Keratinocyte (primary cell): ENCODE measurements at regions not wholly inside any gene's neighbourhood (a gene's known extent, or its start where the extent isn't known, plus 50 kb on each side); places are given as distances from the start of the nearest gene placed in this dataset.

Source experiments
- DNase-seq: peaks from one replicate; pipeline ENCODE4 v3.0.0-alpha.2; 2011; ENCODE audit warnings: low read depth, missing footprints, low spot score
- FAIRE-seq: peaks from 2 replicates; lab custom pipeline; 2011; peaks lifted over from hg19 to GRCh38; lab: Jason Lieb, UNC
- H2AFZ ChIP-seq: 2 replicates; pipeline ENCODE4 v1.6.0; 2012; ENCODE audit warnings: low read length, control low read depth, inconsistent platforms; ENCODE audit not compliant: control insufficient read depth
- H3K27ac ChIP-seq: 2 replicates; pipeline ENCODE4 v1.5.1; 2011; ENCODE audit warnings: low read length; ENCODE audit not compliant: control insufficient read depth, insufficient read depth
- H3K27me3 ChIP-seq: 3 replicates; pipeline ENCODE4 v1.6.0; 2011; ENCODE audit warnings: low read length; ENCODE audit not compliant: control insufficient read depth, insufficient read depth; ENCODE audit errors: extremely low read depth
- H3K36me3 ChIP-seq, 2 experiments: 2 replicates in 1 of 2; 3 replicates in 1 of 2; pipeline ENCODE4 v1.5.1; 2011; ENCODE audit warnings: low read length in 2 of 2, mild to moderate bottlenecking in 1 of 2; ENCODE audit not compliant: control insufficient read depth in 2 of 2, insufficient read depth in 2 of 2; ENCODE audit errors: extremely low read depth in 1 of 2
- H3K4me1 ChIP-seq: 3 replicates; pipeline ENCODE4 v1.5.1; 2011; ENCODE audit warnings: low read length; ENCODE audit not compliant: control insufficient read depth, insufficient read depth; ENCODE audit errors: extremely low read depth
- H3K4me2 ChIP-seq: 3 replicates; pipeline ENCODE4 v1.6.0; 2011; ENCODE audit warnings: low read depth, low read length; ENCODE audit not compliant: control insufficient read depth, insufficient read depth; ENCODE audit errors: extremely low read depth
- H3K4me3 ChIP-seq, 3 experiments: fragments of 200-600 bp in 1 of 3; sonication (generic) in 1 of 3; 2 replicates in 2 of 3; 3 replicates in 1 of 3; pipeline ENCODE4 v1.5.1; 2011 to 2016; ENCODE audit warnings: low read length in 3 of 3, mild to moderate bottlenecking in 3 of 3, control low read depth in 2 of 3, inconsistent platforms in 1 of 3, low read depth in 1 of 3, mixed read lengths in 1 of 3, mixed run types in 1 of 3, moderate library complexity in 1 of 3; ENCODE audit not compliant: control insufficient read depth in 2 of 3, insufficient read depth in 2 of 3; ENCODE audit errors: extremely low read depth in 1 of 3
- H3K79me2 ChIP-seq: 2 replicates; pipeline ENCODE4 v1.6.0; 2012; ENCODE audit warnings: low read length; ENCODE audit not compliant: control insufficient read depth, insufficient read depth
- H3K9ac ChIP-seq: 3 replicates; pipeline ENCODE4 v1.6.0; 2011; ENCODE audit warnings: low read length; ENCODE audit not compliant: control insufficient read depth, insufficient read depth; ENCODE audit errors: extremely low read depth
- H3K9me1 ChIP-seq: 3 replicates; pipeline ENCODE4 v1.6.0; 2011; ENCODE audit warnings: low read length; ENCODE audit not compliant: control insufficient read depth, insufficient read depth; ENCODE audit errors: extremely low read depth
- H3K9me3 ChIP-seq: 2 replicates; pipeline ENCODE4 v1.5.1; 2012; ENCODE audit warnings: low read depth, low read length; ENCODE audit not compliant: control insufficient read depth
- H4K20me1 ChIP-seq: 3 replicates; pipeline ENCODE4 v1.6.0; 2011; ENCODE audit warnings: low read length; ENCODE audit not compliant: control insufficient read depth, insufficient read depth; ENCODE audit errors: extremely low read depth
- EZH2 ChIP-seq: IDR thresholded peaks from one replicate; pipeline ENCODE4 v1.6.1; 2012; ENCODE audit warnings: inconsistent platforms, mild to moderate bottlenecking, low read length, moderate library complexity
- dilution Hi-C: fragments of 300-500 bp; cut with MboI; formaldehyde crosslinking; loops from one replicate; pipeline ENCODE4 v1.7.0; 2020; ENCODE audit warnings: low sequenced_read_pairs; ENCODE audit not compliant: extremely low pct_ligation_motif_present
- TF ChIP-seq, protein P1 (sequence below), 3 experiments: IDR thresholded peaks in 1 of 3; conservative IDR thresholded peaks in 1 of 3; optimal IDR thresholded peaks in 1 of 3; 2 replicates in 2 of 3; 3 replicates in 1 of 3; pipeline versions ENCODE3 to v1.5.1; 2011; ENCODE audit warnings: low read length in 3 of 3, mild to moderate bottlenecking in 3 of 3, moderate library complexity in 2 of 3, control low read depth in 1 of 3, inconsistent platforms in 1 of 3; ENCODE audit not compliant: insufficient read depth in 2 of 3; ENCODE audit errors: extremely low read depth in 1 of 3

DNA sequence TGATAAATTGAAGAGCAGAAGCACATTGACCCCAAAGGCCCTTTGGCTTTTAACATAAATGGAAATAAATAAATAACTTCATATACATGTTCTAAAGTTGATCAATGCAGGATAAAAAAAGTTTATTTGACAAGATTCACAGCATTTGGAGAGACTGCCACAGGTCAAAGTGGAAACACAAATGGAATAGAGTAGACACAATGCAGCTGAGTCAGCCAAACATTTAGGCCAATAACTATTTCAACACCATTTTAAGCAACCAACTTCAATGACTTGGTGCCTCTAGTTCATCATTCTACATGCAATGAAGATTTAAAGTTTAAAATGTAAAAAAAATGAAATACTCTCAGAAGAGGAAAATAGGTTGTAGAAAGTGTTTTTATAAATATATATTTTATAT lies 365.2 kb downstream of the FAT4 start:
- no peak for TF ChIP-seq EZH2
- TF ChIP-seq, protein P1, sequence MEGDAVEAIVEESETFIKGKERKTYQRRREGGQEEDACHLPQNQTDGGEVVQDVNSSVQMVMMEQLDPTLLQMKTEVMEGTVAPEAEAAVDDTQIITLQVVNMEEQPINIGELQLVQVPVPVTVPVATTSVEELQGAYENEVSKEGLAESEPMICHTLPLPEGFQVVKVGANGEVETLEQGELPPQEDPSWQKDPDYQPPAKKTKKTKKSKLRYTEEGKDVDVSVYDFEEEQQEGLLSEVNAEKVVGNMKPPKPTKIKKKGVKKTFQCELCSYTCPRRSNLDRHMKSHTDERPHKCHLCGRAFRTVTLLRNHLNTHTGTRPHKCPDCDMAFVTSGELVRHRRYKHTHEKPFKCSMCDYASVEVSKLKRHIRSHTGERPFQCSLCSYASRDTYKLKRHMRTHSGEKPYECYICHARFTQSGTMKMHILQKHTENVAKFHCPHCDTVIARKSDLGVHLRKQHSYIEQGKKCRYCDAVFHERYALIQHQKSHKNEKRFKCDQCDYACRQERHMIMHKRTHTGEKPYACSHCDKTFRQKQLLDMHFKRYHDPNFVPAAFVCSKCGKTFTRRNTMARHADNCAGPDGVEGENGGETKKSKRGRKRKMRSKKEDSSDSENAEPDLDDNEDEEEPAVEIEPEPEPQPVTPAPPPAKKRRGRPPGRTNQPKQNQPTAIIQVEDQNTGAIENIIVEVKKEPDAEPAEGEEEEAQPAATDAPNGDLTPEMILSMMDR (optimal IDR thresholded peaks at IDR 0.05 in 1 of 3, IDR thresholded peaks at IDR 0.05 in 1 of 3, conservative IDR thresholded peaks at IDR 0.05 in 1 of 3; ENCODE audit: extremely low read depth in 1 of 3, insufficient read depth in 2 of 3, low read length in 3 of 3): no peak
- no peaks in the 10 kb centered on the region for H3K79me2 ChIP-seq
- no peak for FAIRE-seq
- no peak overlapping the region for H3K4me2 ChIP-seq
- no peak overlapping the region for H3K9ac ChIP-seq
- no peaks in the 10 kb centered on the region for H3K9me3 ChIP-seq
- H3K27me3 ChIP-seq: no peaks in the 10 kb centered on the region
- no peaks in the 10 kb centered on the region for H3K4me1 ChIP-seq
- DNase-seq: no peak
- H3K9me1 ChIP-seq: no peaks in the 10 kb centered on the region
- no peak overlapping the region for H3K4me3 ChIP-seq
- no peak overlapping the region for H3K27ac ChIP-seq
- no peak overlapping the region for H2AFZ ChIP-seq
- dilution Hi-C loops: no loop called here
- H4K20me1 ChIP-seq: no peaks in the 10 kb centered on the region
- no peaks in the 10 kb centered on the region for H3K36me3 ChIP-seq

DNA sequence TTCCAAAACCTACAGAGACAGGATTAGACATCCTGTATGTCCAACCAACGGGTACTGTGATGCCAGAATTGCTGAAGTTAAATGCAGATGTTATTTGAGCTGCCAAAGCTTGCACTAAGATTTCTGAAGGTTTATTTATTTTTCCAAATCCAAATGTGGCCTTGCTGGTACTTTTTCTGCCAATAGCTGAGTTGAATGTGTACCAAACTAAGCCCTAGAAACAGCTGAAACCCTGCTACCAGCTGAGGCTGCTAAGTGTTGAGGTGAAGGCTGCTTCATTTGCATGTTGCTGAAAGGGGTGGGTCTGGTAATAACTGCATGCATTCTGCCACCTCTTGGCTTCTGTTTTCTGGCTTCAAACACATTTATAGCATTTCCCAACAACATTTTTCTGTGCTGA lies 366.5 kb downstream of the FAT4 start:
- Histone ChIP-seq H2AFZ (no peak overlapping the region), H3K9ac (no peak overlapping the region), H3K4me3 (no peak overlapping the region), H4K20me1 (no peaks in the 10 kb centered on the region), H3K36me3 (no peaks in the 10 kb centered on the region), H3K4me1 (no peaks in the 10 kb centered on the region), H3K27me3 (no peaks in the 10 kb centered on the region), H3K4me2 (no peak overlapping the region), H3K27ac (no peak overlapping the region), H3K79me2 (no peaks in the 10 kb centered on the region), H3K9me3 (no peaks in the 10 kb centered on the region), H3K9me1 (no peaks in the 10 kb centered on the region)
- TF ChIP-seq, protein P1 (optimal IDR thresholded peaks at IDR 0.05 in 1 of 3, IDR thresholded peaks at IDR 0.05 in 1 of 3, conservative IDR thresholded peaks at IDR 0.05 in 1 of 3; ENCODE audit: extremely low read depth in 1 of 3, insufficient read depth in 2 of 3, low read length in 3 of 3): no peak
- TF ChIP-seq EZH2: no peak
- dilution Hi-C loops: no loop called here
- FAIRE-seq (no peak), DNase-seq (no peak)
